Osteocyte (in vitro differentiated cells): ENCODE measurements at regions not wholly inside any gene's neighbourhood (a gene's known extent, or its start where the extent isn't known, plus 50 kb on each side); places are given as distances from the start of the nearest gene placed in this dataset.

ENCODE experiments used
- DNase-seq: peaks from one replicate; pipeline ENCODE4 v3.0.0; 2021; ENCODE audit warnings: mixed read lengths; ENCODE audit not compliant: unreplicated experiment; ENCODE audit errors: extremely low spot score
- H3K27ac Mint-ChIP-seq: one replicate; pipeline ENCODE4 v1.8.0; 2021; ENCODE audit warnings: mild to moderate bottlenecking, mixed read lengths; ENCODE audit not compliant: unreplicated experiment
- H3K27me3 Mint-ChIP-seq: one replicate; pipeline ENCODE4 v1.8.0; 2021; ENCODE audit warnings: mixed read lengths; ENCODE audit not compliant: unreplicated experiment
- H3K36me3 Mint-ChIP-seq: one replicate; pipeline ENCODE4 v1.8.0; 2021; ENCODE audit warnings: mixed read lengths; ENCODE audit not compliant: unreplicated experiment
- H3K4me1 Mint-ChIP-seq: one replicate; pipeline ENCODE4 v1.8.0; 2021; ENCODE audit warnings: mixed read lengths; ENCODE audit not compliant: unreplicated experiment
- H3K4me3 Mint-ChIP-seq: one replicate; pipeline ENCODE4 v1.8.0; 2021; ENCODE audit warnings: mild to moderate bottlenecking, moderate library complexity, mixed read lengths; ENCODE audit not compliant: unreplicated experiment
- H3K9me3 Mint-ChIP-seq: one replicate; pipeline ENCODE4 v1.8.0; 2021; ENCODE audit warnings: mixed read lengths; ENCODE audit not compliant: unreplicated experiment
- CTCF ChIP-seq: fragments of 200-600 bp; sonication (generic); IDR thresholded peaks from 2 replicates; pipeline ENCODE4 v1.5.0; 2021; ENCODE audit warnings: antibody characterized with exemption, mild to moderate bottlenecking, moderate library complexity

- H3K36me3 Mint-ChIP-seq, result no peaks in the 10 kb centered on the region
These were observed 445.5 kb upstream of the SPANXN1 start for GRCh38 chrX:144801786-144802185.

DNA sequence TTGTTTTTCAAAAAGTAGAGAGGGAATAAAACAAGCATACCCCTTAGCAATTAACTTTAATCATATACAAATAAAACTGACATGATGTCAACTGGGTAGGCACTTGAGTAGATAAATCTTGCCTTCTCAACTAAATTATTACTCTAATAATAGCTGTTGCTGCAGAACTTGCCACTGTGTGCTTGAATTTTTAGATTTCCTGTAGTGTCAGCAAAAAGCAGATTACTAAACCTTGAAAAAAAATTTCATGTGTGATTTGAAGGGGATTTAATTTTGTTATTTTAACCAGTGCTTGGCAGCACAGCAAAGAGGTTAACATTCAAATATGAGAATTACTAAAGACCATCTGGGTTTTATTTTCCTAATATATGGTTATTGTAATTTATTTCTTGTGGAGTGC, 438.3 kb upstream of the SPANXN1 start:
- no peaks in the 10 kb centered on the region for H3K4me1 Mint-ChIP-seq
- H3K9me3 Mint-ChIP-seq, result peaks cover 39% of the 10 kb centered on the region
- H3K27ac Mint-ChIP-seq, result no peak overlapping the region
- no peaks in the 10 kb centered on the region for H3K27me3 Mint-ChIP-seq
- no peak for DNase-seq
- TF ChIP-seq CTCF, result no peak
- no peaks in the 10 kb centered on the region for H3K36me3 Mint-ChIP-seq
- H3K4me3 Mint-ChIP-seq, result no peak overlapping the region

More at GRCh38 chrX:144801786-144802185, 445.5 kb upstream of the SPANXN1 start:
- no peaks in the 10 kb centered on the region for H3K27me3 Mint-ChIP-seq
- H3K9me3 Mint-ChIP-seq, result peaks cover 38% of the 10 kb centered on the region
- no peaks in the 10 kb centered on the region for H3K4me1 Mint-ChIP-seq
- no peak overlapping the region for H3K27ac Mint-ChIP-seq
- no peak for DNase-seq
- no peak for TF ChIP-seq CTCF
- no peak overlapping the region for H3K4me3 Mint-ChIP-seq

- no peak for TF ChIP-seq CTCF
- H3K36me3 Mint-ChIP-seq, result no peaks in the 10 kb centered on the region
- no peak overlapping the region for H3K27ac Mint-ChIP-seq
- H3K9me3 Mint-ChIP-seq, result peaks cover 49% of the 10 kb centered on the region
- H3K27me3 Mint-ChIP-seq, result no peaks in the 10 kb centered on the region
- H3K4me1 Mint-ChIP-seq, result no peaks in the 10 kb centered on the region
- no peak overlapping the region for H3K4me3 Mint-ChIP-seq
- no peak for DNase-seq
These were observed 436.8 kb upstream of the SPANXN1 start for GRCh38 chrX:144810539-144810938.

DNA sequence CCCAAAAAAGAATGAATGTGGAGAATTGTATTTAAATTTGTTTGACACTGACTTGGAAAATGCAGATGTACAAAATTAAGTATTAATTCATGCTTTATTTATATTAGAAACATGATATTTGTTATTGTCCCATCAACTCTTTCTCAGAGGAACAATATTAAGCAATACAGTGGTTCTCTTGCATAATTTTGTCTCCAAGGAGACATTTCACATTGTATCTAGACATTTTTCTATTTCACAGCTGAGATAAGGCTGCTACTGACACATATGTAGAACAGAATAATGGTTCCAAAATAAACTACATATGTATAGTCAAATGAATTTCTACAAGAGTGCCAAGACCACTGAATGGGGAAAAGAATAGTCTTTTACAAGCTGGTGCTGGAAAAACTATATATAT, 427.9 kb upstream of the SPANXN1 start:
- Mint-ChIP-seq H3K36me3 (no peaks in the 10 kb centered on the region), H3K27ac (no peak overlapping the region), H3K4me1 (no peaks in the 10 kb centered on the region), H3K4me3 (no peak overlapping the region), H3K9me3 (peaks cover 59% of the 10 kb centered on the region), H3K27me3 (no peaks in the 10 kb centered on the region)
- no peak for TF ChIP-seq CTCF
- DNase-seq, result no peak

DNA sequence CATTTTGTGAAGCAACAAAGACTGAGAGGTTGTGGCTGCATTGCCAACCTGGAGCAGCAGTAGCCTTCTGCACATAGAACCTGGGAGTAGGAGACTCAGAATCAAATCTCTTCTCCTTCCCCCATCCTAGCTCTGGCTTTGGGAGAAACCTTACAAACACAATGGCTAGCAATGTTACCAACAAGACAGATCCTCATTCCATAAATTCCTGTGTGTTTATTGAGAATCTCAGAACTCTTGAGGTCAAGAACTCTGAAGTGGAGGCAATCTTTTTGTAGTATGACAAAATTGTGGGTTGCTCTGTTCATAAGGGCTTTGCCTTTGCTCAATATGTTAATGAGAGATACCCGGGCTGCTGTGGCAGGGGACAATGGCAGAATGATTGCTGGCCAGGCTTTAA, 406.7 kb upstream of the SPANXN1 start:
- Mint-ChIP-seq H3K4me1 (no peaks in the 10 kb centered on the region), H3K4me3 (no peak overlapping the region), H3K27ac (no peak overlapping the region), H3K27me3 (no peaks in the 10 kb centered on the region), H3K36me3 (no peaks in the 10 kb centered on the region), H3K9me3 (peaks cover 45% of the 10 kb centered on the region)
- no peak for TF ChIP-seq CTCF
- DNase-seq, result no peak
